SJCRH30 (cell line): ENCODE measurements at regions not wholly inside any gene's neighbourhood (a gene's known extent, or its start where the extent isn't known, plus 50 kb on each side); places are given as distances from the start of the nearest gene placed in this dataset.

Experiments
- DNase-seq, 2 experiments: peaks; one replicate each; pipeline ENCODE4 v3.0.0-alpha.2; 2015 to 2020
- H3K27ac ChIP-seq: fragments of 250-450 bp; sonication (Bioruptor Pico); 2 replicates; pipeline ENCODE4 v1.5.1; 2020; ENCODE audit warnings: mild to moderate bottlenecking, moderate library complexity
- H3K27me3 ChIP-seq: fragments of 250-450 bp; sonication (Bioruptor Pico); 2 replicates; pipeline ENCODE4 v1.5.1; 2020; ENCODE audit warnings: mild to moderate bottlenecking, moderate library complexity
- H3K36me3 ChIP-seq: fragments of 250-450 bp; sonication (Bioruptor Pico); 2 replicates; pipeline ENCODE4 v1.5.1; 2020; ENCODE audit warnings: mild to moderate bottlenecking, moderate library complexity
- H3K4me1 ChIP-seq: fragments of 250-450 bp; sonication (Bioruptor Pico); 2 replicates; pipeline ENCODE4 v1.5.1; 2020; ENCODE audit warnings: mild to moderate bottlenecking, moderate library complexity
- H3K4me3 ChIP-seq: fragments of 250-450 bp; sonication (Bioruptor Pico); 2 replicates; pipeline ENCODE4 v1.5.1; 2020; ENCODE audit warnings: mild to moderate bottlenecking, moderate library complexity
- H3K9me3 ChIP-seq: fragments of 250-450 bp; sonication (Bioruptor Pico); replicated peaks from 2 replicates; pipeline ENCODE4 v1.5.1; 2020; ENCODE audit warnings: mild to moderate bottlenecking, moderate library complexity

DNA sequence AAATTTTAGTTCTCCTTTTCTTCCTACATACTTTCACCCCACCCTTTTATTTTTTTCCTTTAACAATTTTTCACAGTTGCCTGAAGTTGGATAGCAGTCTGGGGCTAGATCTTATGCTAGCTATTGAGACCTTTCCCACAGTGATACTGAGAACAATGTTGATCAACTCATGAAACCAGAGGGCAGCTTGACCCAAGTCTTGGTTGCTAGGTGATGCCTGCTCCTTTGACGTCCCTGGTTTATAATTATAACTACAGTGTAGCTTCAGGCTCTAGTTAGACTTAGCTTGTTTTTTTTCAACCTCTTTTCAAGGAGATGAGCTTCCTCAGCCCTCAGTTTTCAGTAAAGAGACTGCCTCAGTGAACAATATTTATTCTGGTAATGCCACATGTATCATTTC lies 648.5 kb downstream of the IRS1 start:
- Histone ChIP-seq H3K4me3 (no peak overlapping the region), H3K9me3 (no peaks in the 10 kb centered on the region), H3K27ac (no peak overlapping the region), H3K36me3 (0 out of 2 replicates have a peak, but pooled peaks cover 3% of the 10 kb centered on the region), H3K4me1 (no peaks in the 10 kb centered on the region), H3K27me3 (no peaks in the 10 kb centered on the region)
- DNase-seq, result no peak

DNA sequence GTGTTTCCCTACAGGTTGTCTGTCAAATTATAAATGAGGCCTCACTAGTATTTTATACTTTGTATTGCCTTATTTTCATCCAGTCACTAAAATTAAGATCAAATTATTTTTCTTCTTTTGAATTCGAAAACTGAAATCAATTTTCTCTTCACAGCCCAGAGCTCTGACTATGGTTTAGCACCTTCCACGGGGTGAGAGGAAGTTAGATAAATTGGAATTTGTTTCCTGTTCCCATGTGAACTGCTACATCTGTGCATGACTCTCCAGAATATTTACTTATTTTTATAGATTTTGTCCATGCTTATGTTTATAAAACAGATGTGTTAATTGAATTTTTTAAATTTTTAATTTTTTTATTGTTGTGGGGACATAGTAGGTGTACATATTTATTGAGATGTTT lies 656.5 kb downstream of the IRS1 start:
- Histone ChIP-seq H3K36me3 (no peaks in the 10 kb centered on the region), H3K4me1 (no peaks in the 10 kb centered on the region), H3K9me3 (no peaks in the 10 kb centered on the region), H3K27ac (no peak overlapping the region), H3K27me3 (no peaks in the 10 kb centered on the region), H3K4me3 (no peak overlapping the region)
- DNase-seq, result no peak

DNA sequence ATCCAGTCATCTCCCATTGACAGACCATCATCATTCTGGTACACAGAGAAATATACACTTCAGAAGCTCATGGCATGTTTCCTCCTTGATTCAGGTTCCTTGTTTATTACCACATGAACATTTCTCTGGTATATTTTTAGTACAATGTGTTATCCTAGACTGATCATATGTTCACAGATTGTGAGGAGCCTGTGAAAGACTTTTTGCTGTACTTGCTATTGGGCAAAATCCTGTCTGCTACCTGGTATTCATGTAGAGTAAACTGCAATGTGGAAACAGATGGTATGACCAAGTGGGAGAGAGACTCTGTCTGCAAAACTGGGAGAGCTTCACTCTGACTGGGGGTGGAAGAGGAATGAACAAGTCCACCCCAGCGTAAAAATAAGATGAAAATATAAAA lies 657.2 kb downstream of the IRS1 start:
- no peak for DNase-seq
- Histone ChIP-seq H3K9me3 (no peaks in the 10 kb centered on the region), H3K36me3 (no peaks in the 10 kb centered on the region), H3K4me3 (no peak overlapping the region), H3K4me1 (no peaks in the 10 kb centered on the region), H3K27me3 (no peaks in the 10 kb centered on the region), H3K27ac (no peak overlapping the region)

DNA sequence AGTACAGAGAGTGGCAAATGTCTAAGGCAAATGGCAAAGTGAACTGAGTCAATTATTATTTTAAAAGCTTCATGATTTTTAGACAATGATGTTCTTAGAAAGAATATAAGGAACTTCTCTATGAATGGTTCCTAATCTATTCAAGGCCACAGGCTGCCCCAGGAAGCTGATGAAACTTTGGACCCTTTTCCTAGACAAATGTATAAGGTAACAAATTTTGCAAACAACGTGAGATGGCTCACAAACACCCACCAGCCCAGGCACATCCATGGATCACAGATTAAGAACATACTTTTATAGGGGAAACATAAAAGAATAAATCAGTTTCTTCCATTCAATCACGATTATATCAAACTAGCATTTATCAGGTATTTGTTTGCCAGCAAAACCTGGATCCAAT lies 659.0 kb downstream of the IRS1 start:
- no peak overlapping the region for H3K4me3 ChIP-seq
- no peaks in the 10 kb centered on the region for H3K36me3 ChIP-seq
- DNase-seq, result no peak
- H3K27me3 ChIP-seq, result no peaks in the 10 kb centered on the region
- no peaks in the 10 kb centered on the region for H3K9me3 ChIP-seq
- H3K27ac ChIP-seq, result no peak overlapping the region
- H3K4me1 ChIP-seq, result peaks cover 3% of the 10 kb centered on the region

DNA sequence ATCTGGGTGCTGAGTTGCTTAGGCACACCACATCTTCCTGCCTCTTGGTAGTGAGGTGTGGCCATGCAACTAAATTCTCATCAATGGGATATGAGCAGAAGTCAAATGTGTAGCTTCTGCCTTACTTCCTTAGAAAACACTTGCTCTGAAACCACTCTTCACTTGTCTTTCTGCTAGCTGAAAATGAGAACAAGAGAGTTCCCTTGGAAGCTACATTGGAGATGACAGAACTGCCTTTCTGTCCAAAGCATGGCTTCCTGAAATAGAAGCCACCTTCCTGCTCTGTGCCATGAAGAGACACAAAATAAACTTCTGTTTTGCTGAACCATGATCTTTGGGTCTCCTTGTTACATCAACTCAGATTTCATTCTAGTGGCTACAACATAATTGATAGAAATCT lies 659.9 kb downstream of the IRS1 start:
- peaks cover 11% of the 10 kb centered on the region for H3K4me1 ChIP-seq
- no peak for DNase-seq

DNA sequence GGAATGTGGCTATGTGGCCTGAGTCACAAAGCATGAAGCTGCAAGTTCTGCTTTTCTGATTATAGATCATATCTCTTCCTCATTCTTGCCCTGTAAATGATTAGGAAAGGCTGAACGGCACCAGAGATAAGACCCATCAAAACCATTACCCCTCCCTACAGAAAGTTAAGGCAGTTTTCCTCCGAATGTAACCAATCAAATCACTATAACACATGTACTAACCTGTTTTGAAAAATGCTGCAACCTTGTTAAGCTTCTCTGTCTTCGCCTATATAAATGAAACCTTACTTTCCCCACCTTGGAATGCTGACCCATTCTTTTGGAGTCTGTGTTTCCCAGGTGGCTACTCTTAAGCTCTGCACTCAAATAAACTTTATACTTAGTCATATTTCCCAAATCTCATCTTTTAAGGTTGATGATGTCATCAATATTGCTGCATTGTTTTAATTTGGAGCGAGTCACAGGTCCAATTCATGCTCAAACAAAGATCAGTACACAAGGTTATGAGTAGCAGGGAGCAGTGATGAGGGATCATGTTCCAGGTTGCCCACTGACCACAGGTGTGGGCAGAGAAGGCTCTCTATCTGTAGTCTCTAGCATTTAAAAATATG lies 662.3 kb downstream of the IRS1 start:
- Histone ChIP-seq H3K4me1 (peaks cover 13% of the 10 kb centered on the region), H3K9me3 (no peaks in the 10 kb centered on the region), H3K4me3 (no peak overlapping the region), H3K36me3 (no peaks in the 10 kb centered on the region), H3K27ac (no peak overlapping the region), H3K27me3 (no peaks in the 10 kb centered on the region)
- DNase-seq, result no peak

More for the DNA sequence above, 659.9 kb downstream of the IRS1 start:
- Histone ChIP-seq H3K36me3 (no peaks in the 10 kb centered on the region), H3K27me3 (no peaks in the 10 kb centered on the region), H3K27ac (no peak overlapping the region), H3K4me3 (no peak overlapping the region), H3K9me3 (no peaks in the 10 kb centered on the region)

DNA sequence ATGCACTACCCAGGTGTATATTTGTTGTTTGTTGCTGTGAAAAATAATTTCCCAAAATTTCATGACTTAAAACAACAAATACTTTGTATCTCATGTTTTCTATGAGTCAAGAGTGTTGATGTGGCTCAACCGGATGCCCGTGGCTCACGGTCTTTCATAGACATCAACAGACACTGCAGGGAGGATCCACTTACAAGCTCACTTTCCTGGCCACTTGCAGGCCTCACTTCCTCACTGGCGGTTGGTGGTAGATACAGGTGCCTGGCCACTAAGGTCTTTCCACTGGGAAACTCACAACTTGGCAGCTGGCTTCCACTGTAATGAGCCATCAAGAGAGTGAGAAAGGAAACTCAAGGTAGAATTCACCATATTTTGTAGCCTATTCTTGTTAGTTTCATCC lies 662.9 kb downstream of the IRS1 start:
- no peak for DNase-seq
- Histone ChIP-seq H3K4me3 (no peak overlapping the region), H3K36me3 (no peaks in the 10 kb centered on the region), H3K27me3 (no peaks in the 10 kb centered on the region), H3K4me1 (peaks cover 14% of the 10 kb centered on the region), H3K9me3 (no peaks in the 10 kb centered on the region), H3K27ac (no peak overlapping the region)

DNA sequence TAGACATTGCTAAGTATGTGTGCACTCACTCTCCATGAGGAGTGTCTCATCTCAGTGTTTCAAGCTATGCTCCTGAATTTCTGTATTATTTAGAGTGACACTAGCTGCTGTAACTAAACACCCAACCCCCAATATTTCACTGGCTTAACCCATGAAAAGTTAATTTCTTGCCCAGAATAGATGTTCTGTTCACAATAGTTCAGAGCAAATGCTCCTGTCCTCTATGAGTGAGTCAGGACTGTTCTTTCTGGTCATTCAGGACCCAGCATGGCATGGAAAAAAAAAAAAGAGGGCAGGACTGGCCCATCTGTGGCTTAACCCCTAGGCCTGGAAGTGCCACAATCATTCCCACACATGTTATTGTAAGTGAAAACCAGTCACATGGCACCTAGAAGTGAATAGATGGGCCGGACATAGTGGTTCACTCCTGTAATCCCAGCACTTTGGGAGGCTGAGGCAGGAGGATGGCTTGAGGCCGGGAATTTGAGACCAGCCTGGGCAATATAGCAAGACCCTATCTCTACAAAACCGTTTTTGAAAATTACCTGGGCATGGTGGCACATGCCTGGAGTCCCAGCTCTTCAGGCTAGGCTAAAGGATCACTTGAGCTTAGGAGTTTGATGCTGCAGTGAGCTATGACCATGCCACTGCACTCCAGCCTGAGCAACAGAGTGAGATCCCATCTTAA lies 663.6 kb downstream of the IRS1 start:
- H3K9me3 ChIP-seq, result no peaks in the 10 kb centered on the region
- peak; percentile 13 to 73 for DNase-seq
- H3K4me3 ChIP-seq, result no peak overlapping the region
- H3K4me1 ChIP-seq, result peaks cover 16% of the 10 kb centered on the region
- H3K36me3 ChIP-seq, result no peaks in the 10 kb centered on the region
- H3K27me3 ChIP-seq, result no peaks in the 10 kb centered on the region
- H3K27ac ChIP-seq, result peak overlapping the region; percentile 55

DNA sequence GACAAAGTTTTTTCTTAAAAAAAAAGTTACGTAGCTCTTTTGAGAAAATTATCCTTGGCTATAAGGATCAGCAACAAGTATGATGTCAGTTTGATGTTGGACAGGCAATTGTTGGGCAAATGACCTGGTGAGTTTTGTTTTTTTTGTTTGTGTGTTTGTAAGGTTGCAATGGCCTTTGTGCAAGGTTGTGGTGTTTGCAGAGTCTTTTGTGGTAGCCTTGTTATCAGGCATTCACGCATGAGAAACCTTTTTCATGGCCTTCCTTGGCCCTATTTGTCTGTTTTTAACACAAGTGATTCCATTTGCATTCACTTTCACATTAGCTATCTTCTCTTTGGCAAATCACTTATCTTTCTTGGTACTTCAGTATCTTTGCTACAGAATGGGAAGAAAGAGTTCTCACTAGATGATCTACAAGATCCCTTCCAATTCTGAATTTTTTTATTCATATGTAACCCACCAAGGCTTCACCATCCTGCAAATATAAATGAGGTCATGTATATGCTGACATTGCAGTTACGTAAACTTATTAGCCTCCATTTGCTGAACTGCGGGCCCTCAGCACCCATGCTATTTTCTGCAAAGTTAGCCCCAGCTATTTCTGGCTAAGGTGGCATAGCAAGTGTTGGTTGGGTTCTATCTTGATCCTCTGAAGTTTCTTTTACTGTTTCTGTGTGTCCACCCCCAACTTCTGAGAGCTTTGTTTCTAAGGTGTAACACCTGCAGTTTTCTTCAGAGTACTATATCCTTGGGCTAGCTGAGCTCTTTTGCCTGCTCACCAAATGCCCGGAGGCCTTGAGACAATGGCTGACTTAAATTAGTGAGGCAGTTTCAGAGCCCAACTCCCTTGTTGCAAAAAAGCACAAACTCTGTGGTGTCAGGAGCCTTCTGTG lies 667.1 kb downstream of the IRS1 start:
- no peak for DNase-seq
- H3K4me3 ChIP-seq, result no peak overlapping the region
- 0 out of 2 replicates have a peak, but pooled peaks cover 2% of the 10 kb centered on the region for H3K9me3 ChIP-seq
- H3K36me3 ChIP-seq, result no peaks in the 10 kb centered on the region
- H3K27ac ChIP-seq, result no peak overlapping the region
- H3K4me1 ChIP-seq, result peaks cover 16% of the 10 kb centered on the region
- H3K27me3 ChIP-seq, result no peaks in the 10 kb centered on the region

DNA sequence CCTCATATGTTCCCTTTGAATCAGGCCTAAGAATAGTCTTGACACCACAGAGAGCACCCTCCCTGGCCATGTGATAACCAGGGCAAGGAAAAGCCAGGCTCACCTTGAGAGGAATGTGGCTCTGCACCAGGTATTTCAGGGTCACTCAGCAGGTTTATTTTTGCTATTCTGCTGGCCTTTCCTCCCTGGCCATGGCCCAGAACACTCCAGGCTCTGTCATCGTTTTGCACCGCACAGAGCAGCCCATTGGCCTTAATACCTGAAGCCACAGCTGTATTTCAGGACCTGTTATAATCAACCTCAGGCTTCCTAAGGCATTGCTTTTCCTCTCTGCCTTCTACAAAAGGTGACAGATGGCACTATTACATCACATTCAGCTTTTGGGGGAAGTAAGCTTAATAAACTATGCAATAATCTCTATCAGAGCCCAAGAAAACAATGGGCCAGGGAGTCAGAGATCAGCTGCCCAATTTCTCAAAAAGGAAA lies 668.3 kb downstream of the IRS1 start:
- no peak overlapping the region for H3K27ac ChIP-seq
- 0 out of 2 replicates have a peak, but pooled peaks cover 2% of the 10 kb centered on the region for H3K9me3 ChIP-seq
- H3K4me3 ChIP-seq, result no peak overlapping the region
- DNase-seq, result peak in 1 of 2 experiments; percentile 24
- H3K4me1 ChIP-seq, result peaks cover 16% of the 10 kb centered on the region
- no peaks in the 10 kb centered on the region for H3K27me3 ChIP-seq
- H3K36me3 ChIP-seq, result no peaks in the 10 kb centered on the region

DNA sequence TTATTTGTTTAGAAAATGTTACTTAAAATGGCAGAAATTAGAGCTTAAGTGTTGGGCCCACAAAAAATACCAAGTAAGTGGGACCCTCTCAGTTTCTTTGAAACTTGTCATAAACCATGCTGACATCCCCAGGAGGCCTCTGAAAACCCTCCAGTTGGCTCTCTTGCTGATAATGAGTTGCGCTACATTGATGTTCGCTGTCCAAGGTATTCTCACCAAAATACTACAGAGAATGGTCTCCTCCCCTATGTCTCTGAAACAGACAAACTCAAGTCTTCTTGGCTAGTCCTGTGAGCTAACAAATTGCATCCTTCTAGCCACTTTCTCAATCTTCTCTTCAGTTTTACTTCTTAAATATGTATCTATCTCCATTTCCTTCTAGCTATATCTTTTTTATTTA lies 669.4 kb downstream of the IRS1 start:
- no peak overlapping the region for H3K27ac ChIP-seq
- H3K36me3 ChIP-seq, result no peaks in the 10 kb centered on the region
- H3K9me3 ChIP-seq, result 0 out of 2 replicates have a peak, but pooled peaks cover 2% of the 10 kb centered on the region
- peak in 1 of 2 experiments; percentile 51 for DNase-seq
- no peaks in the 10 kb centered on the region for H3K27me3 ChIP-seq
- H3K4me3 ChIP-seq, result no peak overlapping the region
- peaks cover 9% of the 10 kb centered on the region for H3K4me1 ChIP-seq

DNA sequence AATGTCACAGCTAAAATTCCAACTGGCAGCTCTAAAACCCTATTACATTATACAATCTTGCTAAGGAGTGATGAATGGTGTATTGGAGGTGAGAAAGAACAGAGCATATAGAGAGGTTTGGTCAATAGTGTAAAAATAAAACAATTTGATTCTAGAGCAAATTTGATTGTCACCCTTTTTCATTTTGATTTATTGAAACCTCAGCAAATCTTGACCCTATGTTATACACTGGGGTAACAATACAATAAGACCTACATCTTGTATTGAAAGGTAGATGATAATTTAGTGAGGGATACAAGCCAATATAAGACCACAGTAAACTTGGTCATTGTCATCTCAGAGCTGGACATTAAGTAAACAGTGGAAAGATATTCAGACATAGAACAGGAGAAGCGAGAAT lies 671.9 kb downstream of the IRS1 start:
- H3K4me1 ChIP-seq, result 0 out of 2 replicates have a peak, but pooled peaks cover 3% of the 10 kb centered on the region
- 0 out of 2 replicates have a peak, but pooled peaks cover 2% of the 10 kb centered on the region for H3K9me3 ChIP-seq
- H3K27ac ChIP-seq, result no peak overlapping the region
- H3K27me3 ChIP-seq, result no peaks in the 10 kb centered on the region
- no peak overlapping the region for H3K4me3 ChIP-seq
- DNase-seq, result no peak
- H3K36me3 ChIP-seq, result no peaks in the 10 kb centered on the region

DNA sequence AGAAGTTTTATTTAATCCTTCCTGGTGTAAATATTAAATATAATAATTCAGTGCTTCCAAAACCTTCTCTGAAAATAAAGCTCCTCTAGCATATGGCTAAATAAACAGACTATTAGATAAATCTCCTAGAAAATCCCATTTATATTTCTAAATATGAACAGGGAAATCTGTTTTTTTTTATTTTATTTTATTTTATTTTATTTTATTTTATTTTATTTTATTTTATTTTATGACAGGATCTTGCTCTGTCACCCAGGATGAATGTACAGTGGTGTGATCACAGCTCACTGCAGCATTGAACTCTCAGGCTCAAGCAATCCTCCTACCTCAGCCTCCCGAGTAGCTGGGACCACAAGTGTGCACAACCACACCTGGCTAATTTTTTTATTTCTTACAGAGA lies 673.5 kb downstream of the IRS1 start:
- no peak for DNase-seq
- Histone ChIP-seq H3K4me3 (no peak overlapping the region), H3K36me3 (no peaks in the 10 kb centered on the region), H3K27ac (no peak overlapping the region), H3K27me3 (no peaks in the 10 kb centered on the region), H3K9me3 (0 out of 2 replicates have a peak, but pooled peaks cover 2% of the 10 kb centered on the region), H3K4me1 (no peaks in the 10 kb centered on the region)

DNA sequence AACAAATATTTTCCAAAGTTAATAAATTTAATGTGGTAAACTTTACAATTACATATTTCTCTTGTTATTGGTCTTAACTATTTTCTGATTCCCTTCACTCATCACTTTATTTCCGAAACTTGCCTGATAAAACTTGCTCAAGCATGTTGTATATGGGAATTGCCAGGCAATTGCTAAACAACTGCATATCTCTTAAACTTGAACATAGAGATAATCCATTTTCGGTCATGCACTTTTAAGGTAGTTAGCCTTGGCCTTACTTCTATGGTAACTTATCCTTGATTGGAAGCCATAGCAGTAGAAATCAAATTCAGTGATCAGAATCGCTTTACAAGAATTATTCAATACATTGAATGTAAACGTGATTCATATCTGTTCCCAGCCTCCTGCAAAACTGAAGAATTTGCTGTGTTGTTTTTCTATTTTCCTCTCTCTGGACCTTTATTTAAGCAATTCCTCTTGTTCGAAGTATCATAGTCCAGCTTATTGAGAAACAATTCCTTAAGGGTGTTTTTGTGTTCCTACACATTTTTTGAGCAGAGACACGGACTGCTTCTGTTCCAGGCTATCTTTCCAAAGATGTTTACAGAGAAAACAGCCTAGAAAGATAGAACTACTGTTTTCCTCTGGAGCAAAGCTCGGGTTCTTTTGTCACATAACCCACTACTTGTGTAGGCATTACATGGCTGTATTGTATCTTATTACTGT lies 674.3 kb downstream of the IRS1 start:
- H3K9me3 ChIP-seq, result 0 out of 2 replicates have a peak, but pooled peaks cover 2% of the 10 kb centered on the region
- no peaks in the 10 kb centered on the region for H3K27me3 ChIP-seq
- DNase-seq, result no peak
- no peaks in the 10 kb centered on the region for H3K4me1 ChIP-seq
- H3K36me3 ChIP-seq, result no peaks in the 10 kb centered on the region
- H3K4me3 ChIP-seq, result no peak overlapping the region
- H3K27ac ChIP-seq, result no peak overlapping the region
